GM19397 (cell line): ENCODE measurements at regions not wholly inside any gene's neighbourhood (a gene's known extent, or its start where the extent isn't known, plus 50 kb on each side); places are given as distances from the start of the nearest gene placed in this dataset.

Source experiments
- ATAC-seq: cut with Tn5 transposase; IDR thresholded peaks from one replicate; pipeline ENCODE4 v1.9.1; 2021; ENCODE audit warnings: mild to moderate bottlenecking, moderate library complexity; ENCODE audit not compliant: unreplicated experiment

- no peak for ATAC-seq
These were observed 53.8 kb downstream of the ADM start for GRCh38 chr11:10358696-10359095.

GRCh38 chr11:10359171-10359570, 54.3 kb downstream of the ADM start:
- ATAC-seq = no peak

- no peak for ATAC-seq
These were observed 56.0 kb downstream of the ADM start for GRCh38 chr11:10360835-10361234.

- no peak for ATAC-seq
These were observed 60.2 kb downstream of the ADM start for GRCh38 chr11:10365045-10365444.

GRCh38 chr11:10366568-10367331, 61.9 kb downstream of the ADM start:
- peak; percentile 81 for ATAC-seq

- ATAC-seq = no peak
These were observed 67.2 kb downstream of the ADM start for GRCh38 chr11:10371926-10372641.

- ATAC-seq = no peak
These were observed 68.5 kb downstream of the ADM start for GRCh38 chr11:10373340-10373739.

GRCh38 chr11:10373929-10374328, 69.1 kb downstream of the ADM start:
- ATAC-seq = no peak

- ATAC-seq = no peak
These were observed 69.5 kb downstream of the ADM start for GRCh38 chr11:10374386-10374785.

GRCh38 chr11:10375280-10375971, 70.6 kb downstream of the ADM start:
- no peak for ATAC-seq

GRCh38 chr11:10376061-10376460, 71.2 kb downstream of the ADM start:
- ATAC-seq = no peak

GRCh38 chr11:10377183-10377582, 72.3 kb downstream of the ADM start:
- ATAC-seq = no peak

- ATAC-seq = no peak
These were observed 73.5 kb downstream of the ADM start for GRCh38 chr11:10378362-10378761.

- no peak for ATAC-seq
These were observed 74.1 kb downstream of the ADM start for GRCh38 chr11:10379022-10379421.

- no peak for ATAC-seq
These were observed 74.6 kb downstream of the ADM start for GRCh38 chr11:10379426-10379825.

- no peak for ATAC-seq
These were observed 75.0 kb upstream of the AMPD3 start for GRCh38 chr11:10379871-10380568.

- no peak for ATAC-seq
These were observed 74.1 kb upstream of the AMPD3 start for GRCh38 chr11:10380921-10381320.

GRCh38 chr11:10381736-10382135, 73.3 kb upstream of the AMPD3 start:
- ATAC-seq = no peak

GRCh38 chr11:10382518-10382917, 72.5 kb upstream of the AMPD3 start:
- no peak for ATAC-seq

- no peak for ATAC-seq
These were observed 69.4 kb upstream of the AMPD3 start for GRCh38 chr11:10385696-10386095.

- ATAC-seq = no peak
These were observed 68.7 kb upstream of the AMPD3 start for GRCh38 chr11:10386361-10386760.
